ENCODE measurements at regions not wholly inside any gene's neighbourhood (a gene's known extent, or its start where the extent isn't known, plus 50 kb on each side); places are given as distances from the start of the nearest gene placed in this dataset.

GRCh38 chr12:87846045-87846444 lies 183.2 kb downstream of the C12orf50 start:
- TF ChIP-seq ZNF274 (IDR thresholded peaks at IDR 0.05; ENCODE audit: low read depth, low read length), result no peak
- Histone ChIP-seq H3K9ac (ENCODE audit: insufficient read length, low read depth) (no peak overlapping the region), H3K9me3 (ENCODE audit: insufficient read depth, low read length) (no peaks in the 10 kb centered on the region), H3K4me3 (ENCODE audit: insufficient read length, low read depth) (no peak overlapping the region), H3K4me1 (ENCODE audit: insufficient read depth, insufficient read length) (no peaks in the 10 kb centered on the region), H3K36me3 (ENCODE audit: insufficient read depth, insufficient read length, low read length) (no peaks in the 10 kb centered on the region), H3K27me3 (ENCODE audit: insufficient read depth, insufficient read length) (no peaks in the 10 kb centered on the region)
- DNase-seq (ENCODE audit: low read depth, low spot score), result no peak

GRCh38 chr12:87841935-87842334 lies 187.3 kb downstream of the C12orf50 start:
- no peaks in the 10 kb centered on the region for H3K27me3 ChIP-seq (ENCODE audit: insufficient read depth, insufficient read length)
- H3K4me3 ChIP-seq (ENCODE audit: insufficient read length, low read depth), result no peak overlapping the region
- no peaks in the 10 kb centered on the region for H3K9me3 ChIP-seq (ENCODE audit: insufficient read depth, low read length)
- TF ChIP-seq ZNF274 (IDR thresholded peaks at IDR 0.05; ENCODE audit: low read depth, low read length), result no peak
- no peak for TF ChIP-seq YY1 (IDR thresholded peaks at IDR 0.05; ENCODE audit: insufficient read depth, insufficient read length)
- TF ChIP-seq SUZ12 (IDR thresholded peaks at IDR 0.05; ENCODE audit: extremely low read depth, insufficient read depth, insufficient read length), result no peak
- no peaks in the 10 kb centered on the region for H3K4me1 ChIP-seq (ENCODE audit: insufficient read depth, insufficient read length)
- H3K9ac ChIP-seq (ENCODE audit: insufficient read length, low read depth), result no peak overlapping the region
- H3K36me3 ChIP-seq (ENCODE audit: insufficient read depth, insufficient read length, low read length), result no peaks in the 10 kb centered on the region
- DNase-seq (ENCODE audit: low read depth, low spot score), result no peak

GRCh38 chr12:87836190-87836589 lies 193.0 kb downstream of the C12orf50 start:
- Histone ChIP-seq H3K4me3 (ENCODE audit: insufficient read length, low read depth) (no peak overlapping the region), H3K4me1 (ENCODE audit: insufficient read depth, insufficient read length) (no peaks in the 10 kb centered on the region), H3K36me3 (ENCODE audit: insufficient read depth, insufficient read length, low read length) (no peaks in the 10 kb centered on the region), H3K27me3 (ENCODE audit: insufficient read depth, insufficient read length) (no peaks in the 10 kb centered on the region), H3K9me3 (ENCODE audit: insufficient read depth, low read length) (no peaks in the 10 kb centered on the region), H3K9ac (ENCODE audit: insufficient read length, low read depth) (no peak overlapping the region)
- DNase-seq (ENCODE audit: low read depth, low spot score), result no peak
- TF ChIP-seq ZNF274 (IDR thresholded peaks at IDR 0.05; ENCODE audit: low read depth, low read length) (no peak), SUZ12 (IDR thresholded peaks at IDR 0.05; ENCODE audit: extremely low read depth, insufficient read depth, insufficient read length) (no peak), YY1 (IDR thresholded peaks at IDR 0.05; ENCODE audit: insufficient read depth, insufficient read length) (no peak)

GRCh38 chr12:87828382-87828973 lies 200.7 kb downstream of the C12orf50 start:
- no peak for DNase-seq (ENCODE audit: low read depth, low spot score)
- no peaks in the 10 kb centered on the region for H3K4me1 ChIP-seq (ENCODE audit: insufficient read depth, insufficient read length)
- no peaks in the 10 kb centered on the region for H3K27me3 ChIP-seq (ENCODE audit: insufficient read depth, insufficient read length)
- TF ChIP-seq SUZ12 (IDR thresholded peaks at IDR 0.05; ENCODE audit: extremely low read depth, insufficient read depth, insufficient read length) (no peak), YY1 (IDR thresholded peaks at IDR 0.05; ENCODE audit: insufficient read depth, insufficient read length) (no peak)
- no peak overlapping the region for H3K9ac ChIP-seq (ENCODE audit: insufficient read length, low read depth)
- no peaks in the 10 kb centered on the region for H3K36me3 ChIP-seq (ENCODE audit: insufficient read depth, insufficient read length, low read length)
- no peak overlapping the region for H3K4me3 ChIP-seq (ENCODE audit: insufficient read length, low read depth)
- no peaks in the 10 kb centered on the region for H3K9me3 ChIP-seq (ENCODE audit: insufficient read depth, low read length)

GRCh38 chr12:87827638-87828264 lies 201.4 kb downstream of the C12orf50 start:
- Histone ChIP-seq H3K36me3 (ENCODE audit: insufficient read depth, insufficient read length, low read length) (no peaks in the 10 kb centered on the region), H3K4me1 (ENCODE audit: insufficient read depth, insufficient read length) (no peaks in the 10 kb centered on the region), H3K9me3 (ENCODE audit: insufficient read depth, low read length) (no peaks in the 10 kb centered on the region), H3K4me3 (ENCODE audit: insufficient read length, low read depth) (no peak overlapping the region), H3K27me3 (ENCODE audit: insufficient read depth, insufficient read length) (no peaks in the 10 kb centered on the region), H3K9ac (ENCODE audit: insufficient read length, low read depth) (no peak overlapping the region)
- TF ChIP-seq SUZ12 (IDR thresholded peaks at IDR 0.05; ENCODE audit: extremely low read depth, insufficient read depth, insufficient read length) (no peak), YY1 (IDR thresholded peaks at IDR 0.05; ENCODE audit: insufficient read depth, insufficient read length) (no peak), ZNF274 (IDR thresholded peaks at IDR 0.05; ENCODE audit: low read depth, low read length) (no peak)
- DNase-seq (ENCODE audit: low read depth, low spot score), result no peak

- H3K4me3 ChIP-seq (ENCODE audit: insufficient read length, low read depth), result no peak overlapping the region
- H3K9me3 ChIP-seq (ENCODE audit: insufficient read depth, low read length), result no peaks in the 10 kb centered on the region
- DNase-seq (ENCODE audit: low read depth, low spot score), result no peak
- no peaks in the 10 kb centered on the region for H3K4me1 ChIP-seq (ENCODE audit: insufficient read depth, insufficient read length)
- TF ChIP-seq YY1 (IDR thresholded peaks at IDR 0.05; ENCODE audit: insufficient read depth, insufficient read length) (no peak), ZNF274 (IDR thresholded peaks at IDR 0.05; ENCODE audit: low read depth, low read length) (no peak), SUZ12 (IDR thresholded peaks at IDR 0.05; ENCODE audit: extremely low read depth, insufficient read depth, insufficient read length) (no peak)
- no peak overlapping the region for H3K9ac ChIP-seq (ENCODE audit: insufficient read length, low read depth)
- H3K27me3 ChIP-seq (ENCODE audit: insufficient read depth, insufficient read length), result no peaks in the 10 kb centered on the region
- no peaks in the 10 kb centered on the region for H3K36me3 ChIP-seq (ENCODE audit: insufficient read depth, insufficient read length, low read length)
Measured at GRCh38 chr12:87822923-87823322, 206.3 kb downstream of the C12orf50 start.

- TF ChIP-seq SUZ12 (IDR thresholded peaks at IDR 0.05; ENCODE audit: extremely low read depth, insufficient read depth, insufficient read length) (no peak), YY1 (IDR thresholded peaks at IDR 0.05; ENCODE audit: insufficient read depth, insufficient read length) (no peak), ZNF274 (IDR thresholded peaks at IDR 0.05; ENCODE audit: low read depth, low read length) (no peak)
- no peak overlapping the region for H3K9ac ChIP-seq (ENCODE audit: insufficient read length, low read depth)
- no peak for DNase-seq (ENCODE audit: low read depth, low spot score)
Measured at GRCh38 chr12:87820524-87821202, 208.5 kb downstream of the C12orf50 start.

More at GRCh38 chr12:87820524-87821202, 208.5 kb downstream of the C12orf50 start:
- H3K9me3 ChIP-seq (ENCODE audit: insufficient read depth, low read length), result no peaks in the 10 kb centered on the region
- no peaks in the 10 kb centered on the region for H3K36me3 ChIP-seq (ENCODE audit: insufficient read depth, insufficient read length, low read length)
- no peaks in the 10 kb centered on the region for H3K27me3 ChIP-seq (ENCODE audit: insufficient read depth, insufficient read length)
- H3K4me1 ChIP-seq (ENCODE audit: insufficient read depth, insufficient read length), result no peaks in the 10 kb centered on the region
- H3K4me3 ChIP-seq (ENCODE audit: insufficient read length, low read depth), result no peak overlapping the region
